ENCODE measurements at regions not wholly inside any gene's neighbourhood (a gene's known extent, or its start where the extent isn't known, plus 50 kb on each side); places are given as distances from the start of the nearest gene placed in this dataset.

- TF ChIP-seq POLR2AphosphoS5 (IDR thresholded peaks at IDR 0.05; ENCODE audit: low read depth, low read length) (no peak), CTCF (IDR thresholded peaks at IDR 0.05; ENCODE audit: control extremely low read depth in 1 of 3, insufficient read depth in 1 of 3, low read depth in 1 of 3, low read length in 3 of 3) (no peak), POLR2A (IDR thresholded peaks at IDR 0.05; ENCODE audit: control extremely low read depth in 1 of 2, low read depth in 2 of 2, low read length in 2 of 2) (no peak), SP2 (IDR thresholded peaks at IDR 0.05; ENCODE audit: low read length) (no peak), RAD21 (IDR thresholded peaks at IDR 0.05 in 1 of 2, conservative IDR thresholded peaks at IDR 0.05 in 1 of 2; ENCODE audit: low read depth in 2 of 2, low read length in 2 of 2) (no peak), TEAD4 (IDR thresholded peaks at IDR 0.05; ENCODE audit: low read depth, low read length) (no peak), SP1 (IDR thresholded peaks at IDR 0.05; ENCODE audit: low read depth, low read length) (no peak), GABPA (IDR thresholded peaks at IDR 0.05; ENCODE audit: borderline replicate concordance, insufficient read depth, low read length) (no peak), NANOG (IDR thresholded peaks at IDR 0.05; ENCODE audit: insufficient read depth, low read depth, low read length, poor library complexity, severe bottlenecking) (no peak), JUN (IDR thresholded peaks at IDR 0.05; ENCODE audit: low read depth, low read length) (no peak), KDM5A (IDR thresholded peaks at IDR 0.05; ENCODE audit: low read length) (no peak), EGR1 (IDR thresholded peaks at IDR 0.05; ENCODE audit: borderline replicate concordance, low read depth, low read length) (no peak)
These were observed 1514.5 kb upstream of the ADGRL3 start for GRCh38 chr4:59685626-59686025.
